GM21786 (cell line): ENCODE measurements at regions not wholly inside any gene's neighbourhood (a gene's known extent, or its start where the extent isn't known, plus 50 kb on each side); places are given as distances from the start of the nearest gene placed in this dataset.

ENCODE experiments used
- ATAC-seq: cut with Tn5 transposase; IDR thresholded peaks from one replicate; pipeline ENCODE4 v1.9.1; 2021; ENCODE audit not compliant: unreplicated experiment

- ATAC-seq: no peak
Measured at GRCh38 chr2:212945526-212945925, 205.9 kb downstream of the IKZF2 start.

- ATAC-seq: no peak
Measured at GRCh38 chr2:212943351-212943750, 208.1 kb downstream of the IKZF2 start.

GRCh38 chr2:212941361-212941760, 210.1 kb downstream of the IKZF2 start:
- ATAC-seq: no peak

- ATAC-seq: no peak
Measured at GRCh38 chr2:212940816-212941215, 210.6 kb downstream of the IKZF2 start.

- no peak for ATAC-seq
Measured at GRCh38 chr2:212939777-212940531, 211.5 kb downstream of the IKZF2 start.

GRCh38 chr2:212938144-212938793, 213.1 kb downstream of the IKZF2 start:
- ATAC-seq: no peak

GRCh38 chr2:212936572-212936971, 214.8 kb downstream of the IKZF2 start:
- ATAC-seq: no peak

- ATAC-seq: no peak
Measured at GRCh38 chr2:212935752-212936151, 215.7 kb downstream of the IKZF2 start.

- no peak for ATAC-seq
Measured at GRCh38 chr2:212931271-212931670, 220.1 kb downstream of the IKZF2 start.

GRCh38 chr2:212930556-212931260, 220.7 kb downstream of the IKZF2 start:
- ATAC-seq: no peak

GRCh38 chr2:212929971-212930370, 221.4 kb downstream of the IKZF2 start:
- no peak for ATAC-seq

- no peak for ATAC-seq
Measured at GRCh38 chr2:212929116-212929515, 222.3 kb downstream of the IKZF2 start.

GRCh38 chr2:212928681-212929080, 222.7 kb downstream of the IKZF2 start:
- ATAC-seq: no peak

GRCh38 chr2:212926940-212927339, 224.5 kb downstream of the IKZF2 start:
- no peak for ATAC-seq

- no peak for ATAC-seq
Measured at GRCh38 chr2:212923393-212923792, 228.0 kb downstream of the IKZF2 start.

- no peak for ATAC-seq
Measured at GRCh38 chr2:212922701-212923100, 228.7 kb downstream of the IKZF2 start.

- ATAC-seq: no peak
Measured at GRCh38 chr2:212921711-212922110, 229.7 kb downstream of the IKZF2 start.

GRCh38 chr2:212921061-212921460, 230.4 kb downstream of the IKZF2 start:
- no peak for ATAC-seq

GRCh38 chr2:212919238-212919637, 232.2 kb downstream of the IKZF2 start:
- no peak for ATAC-seq

- no peak for ATAC-seq
Measured at GRCh38 chr2:212918336-212918735, 233.1 kb downstream of the IKZF2 start.

GRCh38 chr2:212915121-212915782, 236.2 kb downstream of the IKZF2 start:
- peak; percentile 49 for ATAC-seq
